ENCODE measurements at regions not wholly inside any gene's neighbourhood (a gene's known extent, or its start where the extent isn't known, plus 50 kb on each side); places are given as distances from the start of the nearest gene placed in this dataset.

DNA sequence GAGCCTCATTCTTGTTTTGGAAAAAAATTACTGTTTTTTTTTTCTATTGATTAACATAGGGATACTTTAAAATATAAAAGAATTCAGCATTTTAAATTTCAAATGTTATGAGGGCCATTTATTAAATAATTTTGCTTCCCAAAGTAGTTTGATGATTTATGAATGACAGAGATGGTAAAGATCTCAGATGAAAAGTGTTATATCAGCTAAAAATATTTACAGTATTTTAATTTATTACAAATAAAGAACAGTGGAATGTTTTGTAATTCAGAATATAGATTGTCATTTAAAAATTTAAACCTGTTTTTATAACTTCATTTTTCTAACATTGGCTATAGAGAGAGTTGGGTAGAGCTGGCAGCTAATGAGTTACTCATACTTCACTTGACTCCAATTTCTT, 256.0 kb downstream of the TPBG start:
- TF ChIP-seq, protein P1, sequence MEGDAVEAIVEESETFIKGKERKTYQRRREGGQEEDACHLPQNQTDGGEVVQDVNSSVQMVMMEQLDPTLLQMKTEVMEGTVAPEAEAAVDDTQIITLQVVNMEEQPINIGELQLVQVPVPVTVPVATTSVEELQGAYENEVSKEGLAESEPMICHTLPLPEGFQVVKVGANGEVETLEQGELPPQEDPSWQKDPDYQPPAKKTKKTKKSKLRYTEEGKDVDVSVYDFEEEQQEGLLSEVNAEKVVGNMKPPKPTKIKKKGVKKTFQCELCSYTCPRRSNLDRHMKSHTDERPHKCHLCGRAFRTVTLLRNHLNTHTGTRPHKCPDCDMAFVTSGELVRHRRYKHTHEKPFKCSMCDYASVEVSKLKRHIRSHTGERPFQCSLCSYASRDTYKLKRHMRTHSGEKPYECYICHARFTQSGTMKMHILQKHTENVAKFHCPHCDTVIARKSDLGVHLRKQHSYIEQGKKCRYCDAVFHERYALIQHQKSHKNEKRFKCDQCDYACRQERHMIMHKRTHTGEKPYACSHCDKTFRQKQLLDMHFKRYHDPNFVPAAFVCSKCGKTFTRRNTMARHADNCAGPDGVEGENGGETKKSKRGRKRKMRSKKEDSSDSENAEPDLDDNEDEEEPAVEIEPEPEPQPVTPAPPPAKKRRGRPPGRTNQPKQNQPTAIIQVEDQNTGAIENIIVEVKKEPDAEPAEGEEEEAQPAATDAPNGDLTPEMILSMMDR (conservative IDR thresholded peaks at IDR 0.05; ENCODE audit: low read length) = no peak
- no peak for TF ChIP-seq EZH2phosphoT487 (IDR thresholded peaks at IDR 0.05; ENCODE audit: borderline replicate concordance, low read depth, low read length)
